GM19328 (cell line): ENCODE measurements at regions not wholly inside any gene's neighbourhood (a gene's known extent, or its start where the extent isn't known, plus 50 kb on each side); places are given as distances from the start of the nearest gene placed in this dataset.

Experiments used
- ATAC-seq: cut with Tn5 transposase; IDR thresholded peaks from one replicate; pipeline ENCODE4 v1.9.1; 2021; ENCODE audit warnings: mild to moderate bottlenecking, moderate library complexity; ENCODE audit not compliant: unreplicated experiment

DNA sequence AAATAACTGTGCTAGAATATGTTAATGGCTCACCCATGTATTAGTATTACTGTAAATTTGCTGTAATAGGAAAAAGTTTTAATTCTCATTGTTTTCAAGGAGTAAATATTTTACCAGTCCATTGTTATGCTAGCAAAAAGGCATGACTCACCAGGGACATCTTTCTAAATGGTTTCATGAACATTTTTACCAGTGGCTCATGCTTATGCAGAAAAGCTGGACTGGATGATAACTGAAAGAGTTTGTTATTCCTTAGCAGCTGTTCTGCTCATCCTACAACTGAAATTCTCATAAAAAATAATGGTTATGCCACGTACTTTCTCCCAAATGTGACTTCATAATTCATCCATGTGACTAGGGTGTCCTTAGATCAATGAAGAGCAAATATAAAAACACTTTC is 111.9 kb upstream of the PCDH18 start:
- ATAC-seq, result no peak

DNA sequence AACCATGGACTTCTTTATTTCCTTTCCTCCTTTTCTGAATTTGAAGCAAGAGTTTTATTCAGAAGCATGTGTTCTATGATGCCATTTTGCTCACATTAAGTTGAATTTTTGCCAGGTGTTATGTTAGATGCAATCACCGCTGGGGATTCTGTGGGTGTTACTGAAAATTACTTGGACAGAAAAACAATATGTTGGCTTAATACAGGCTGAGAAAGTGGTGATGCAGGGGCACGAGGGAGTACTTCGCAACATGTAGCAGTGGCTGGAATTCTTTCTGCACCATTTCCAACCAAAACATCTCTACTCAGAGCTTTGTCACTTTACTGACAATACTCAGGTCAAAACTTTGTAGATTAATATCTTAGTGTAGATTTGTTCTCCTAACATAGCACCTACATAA is 109.2 kb upstream of the PCDH18 start:
- no peak for ATAC-seq

GRCh38 chr4:137640838-137641158 is 108.5 kb upstream of the PCDH18 start:
- ATAC-seq, result no peak

DNA sequence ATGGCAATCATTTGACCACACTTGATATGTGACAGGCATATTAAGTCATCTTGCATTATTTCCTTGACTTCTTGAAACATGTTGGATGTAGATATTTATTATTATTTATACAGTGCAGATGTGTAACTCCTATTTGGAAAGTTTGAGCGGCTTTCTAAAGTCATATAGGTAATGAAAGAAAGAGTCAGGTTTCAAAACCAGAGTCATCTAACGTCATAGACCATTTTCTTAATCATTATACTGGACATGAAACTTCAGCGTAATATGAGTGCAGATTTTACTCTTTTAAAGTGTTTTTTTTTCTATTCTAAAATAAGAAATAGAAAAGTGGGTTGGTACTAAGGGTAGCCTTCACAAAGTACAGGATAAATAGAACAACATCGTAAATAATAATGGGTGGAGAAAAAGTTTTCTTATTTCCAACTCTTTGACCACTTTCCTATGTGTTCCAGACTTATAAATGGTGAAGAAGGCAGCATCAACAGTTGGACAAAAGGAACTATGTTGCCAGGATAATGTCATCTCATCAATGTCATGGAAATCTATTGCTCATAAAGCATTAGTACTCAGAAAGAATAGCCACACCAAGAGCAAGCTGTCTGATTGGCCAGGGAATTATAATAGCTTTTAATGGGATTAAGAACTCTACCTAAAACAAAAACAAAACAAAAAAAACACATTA is 108.0 kb upstream of the PCDH18 start:
- no peak for ATAC-seq

- ATAC-seq, result no peak
Measured at GRCh38 chr4:137638934-137639333, 106.6 kb upstream of the PCDH18 start.

- no peak for ATAC-seq
Measured at GRCh38 chr4:137635601-137636000, 103.3 kb upstream of the PCDH18 start.

- ATAC-seq, result no peak
Measured at GRCh38 chr4:137635108-137635507, 102.8 kb upstream of the PCDH18 start.

GRCh38 chr4:137632842-137633241 is 100.5 kb upstream of the PCDH18 start:
- no peak for ATAC-seq

GRCh38 chr4:137631605-137632004 is 99.3 kb upstream of the PCDH18 start:
- ATAC-seq, result no peak

- no peak for ATAC-seq
Measured at GRCh38 chr4:137630252-137630651, 98.0 kb upstream of the PCDH18 start.

GRCh38 chr4:137627739-137628460 is 95.6 kb upstream of the PCDH18 start:
- no peak for ATAC-seq

DNA sequence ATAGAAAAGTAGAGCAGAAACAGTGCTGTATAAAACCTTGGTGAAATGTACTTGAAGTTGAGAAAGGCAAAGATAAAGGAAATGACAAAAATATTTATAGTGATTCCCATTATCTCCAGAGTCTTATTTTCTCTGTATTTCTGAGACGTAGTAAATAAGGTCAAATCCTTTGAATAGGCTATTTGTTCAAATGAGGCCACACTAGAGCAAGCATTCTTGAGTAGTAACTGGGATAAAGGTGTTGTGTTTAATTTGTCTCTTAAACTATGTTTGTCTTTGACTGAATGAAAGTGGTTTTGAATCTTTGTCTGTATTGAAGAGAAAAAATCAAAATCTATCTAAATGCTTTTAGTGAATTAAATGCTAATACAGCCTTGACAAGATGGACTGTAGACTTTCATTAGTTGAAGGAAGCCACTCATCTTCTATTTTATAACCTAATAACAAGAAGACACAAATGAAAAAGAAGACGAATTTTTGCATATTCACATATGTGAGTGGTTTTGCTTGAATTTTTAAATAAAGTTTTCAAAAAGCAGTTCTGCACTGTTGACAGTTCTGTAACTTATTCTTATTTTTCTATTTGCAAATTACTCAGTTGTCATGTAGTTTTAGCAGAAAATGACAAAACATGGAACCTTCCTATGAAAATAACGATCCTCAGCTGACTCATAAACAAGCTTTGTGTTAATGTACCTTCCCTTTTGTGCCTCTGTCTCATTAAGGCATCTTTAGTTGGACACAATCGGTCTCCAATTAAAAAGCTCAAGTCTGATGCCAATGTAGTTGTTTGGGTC is 94.8 kb upstream of the PCDH18 start:
- ATAC-seq, result no peak

DNA sequence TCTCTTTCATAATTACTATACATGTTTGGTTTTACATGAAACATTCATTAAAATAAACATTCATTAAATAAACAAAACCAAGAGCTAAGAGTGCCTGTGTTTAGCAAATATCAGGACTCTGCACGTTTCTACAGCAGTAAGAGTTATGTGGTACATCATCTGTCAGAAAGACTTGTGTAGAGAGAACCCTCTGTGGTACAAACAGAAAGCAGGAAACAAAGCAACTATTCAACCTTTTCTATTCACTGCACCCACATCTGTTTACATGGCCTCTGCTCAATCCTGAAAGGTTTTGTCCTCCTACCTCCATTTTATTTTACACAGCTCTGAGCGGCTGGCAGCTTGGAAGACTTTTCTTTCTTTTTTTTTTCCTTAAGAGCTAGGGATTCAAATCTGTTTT is 90.7 kb upstream of the PCDH18 start:
- no peak for ATAC-seq

DNA sequence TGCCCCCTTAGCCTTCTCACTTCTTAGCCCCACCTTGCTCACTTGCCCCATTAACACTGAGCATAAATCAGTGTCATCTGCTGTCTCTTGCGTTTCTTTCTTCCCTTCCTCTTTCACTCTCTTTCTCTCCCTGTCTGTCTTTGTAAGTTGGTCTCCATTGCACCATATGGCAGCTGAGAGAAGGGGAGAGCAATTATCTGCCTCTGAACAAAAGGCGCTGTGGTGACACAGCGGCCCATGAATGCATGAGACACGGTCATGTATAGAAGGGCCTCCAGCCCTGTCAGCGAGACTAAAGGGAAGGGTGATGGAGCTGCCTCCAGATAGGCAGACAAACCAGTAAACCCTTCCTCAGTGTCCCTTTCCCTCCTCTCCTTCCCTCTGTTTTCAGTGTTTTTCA is 88.8 kb upstream of the PCDH18 start:
- no peak for ATAC-seq

DNA sequence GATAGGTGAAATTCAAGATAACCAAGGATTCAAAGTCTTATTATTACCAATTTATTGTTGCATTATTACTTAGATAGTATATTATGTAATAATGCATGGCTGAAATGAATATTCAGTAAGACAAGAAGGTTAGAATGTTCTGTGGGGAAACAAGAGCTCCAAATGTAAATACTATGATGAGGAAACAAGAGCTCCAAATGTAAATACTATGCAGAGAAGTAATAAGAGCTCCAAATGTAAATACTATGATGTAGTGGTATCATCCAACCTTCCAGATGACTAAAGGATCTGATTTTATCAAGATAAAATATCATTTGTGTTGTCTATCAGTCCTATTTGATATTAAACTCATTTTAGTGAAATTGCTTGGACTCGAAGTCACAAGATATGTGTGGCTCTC is 82.2 kb upstream of the PCDH18 start:
- no peak for ATAC-seq

DNA sequence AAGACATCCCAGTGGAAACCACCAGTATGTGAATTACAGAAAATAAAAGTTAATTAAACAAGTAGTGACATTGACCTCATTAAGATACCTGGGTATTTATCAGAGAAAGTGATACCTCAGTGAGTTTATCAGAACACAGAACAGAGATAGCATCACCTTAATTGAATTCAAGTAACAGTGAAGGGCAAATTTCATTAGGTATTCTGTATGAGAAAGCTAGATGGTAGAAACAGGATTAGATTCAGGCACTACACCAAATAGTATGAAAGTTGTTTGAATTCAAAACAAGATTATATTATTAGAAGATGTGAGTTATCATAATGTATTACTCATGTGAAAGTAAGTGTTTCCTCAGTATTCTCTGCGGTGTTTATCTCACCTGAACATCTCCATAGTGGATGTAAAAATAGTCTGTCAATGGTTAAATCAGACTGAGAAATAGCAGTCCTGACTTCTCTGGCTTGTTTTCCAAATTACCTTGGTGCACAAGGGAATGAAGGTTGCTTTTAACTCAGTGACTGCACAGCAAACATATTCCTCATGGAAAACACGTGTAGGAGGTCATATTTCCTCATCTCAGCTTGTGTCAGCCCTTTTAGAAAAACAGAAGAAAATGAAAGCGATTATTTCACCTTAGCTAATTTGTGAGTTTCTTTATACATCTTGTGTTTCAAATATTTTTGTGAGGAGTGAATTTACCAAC is 79.9 kb upstream of the PCDH18 start:
- ATAC-seq, result no peak

- no peak for ATAC-seq
Measured at GRCh38 chr4:137610960-137611359, 78.7 kb upstream of the PCDH18 start.

DNA sequence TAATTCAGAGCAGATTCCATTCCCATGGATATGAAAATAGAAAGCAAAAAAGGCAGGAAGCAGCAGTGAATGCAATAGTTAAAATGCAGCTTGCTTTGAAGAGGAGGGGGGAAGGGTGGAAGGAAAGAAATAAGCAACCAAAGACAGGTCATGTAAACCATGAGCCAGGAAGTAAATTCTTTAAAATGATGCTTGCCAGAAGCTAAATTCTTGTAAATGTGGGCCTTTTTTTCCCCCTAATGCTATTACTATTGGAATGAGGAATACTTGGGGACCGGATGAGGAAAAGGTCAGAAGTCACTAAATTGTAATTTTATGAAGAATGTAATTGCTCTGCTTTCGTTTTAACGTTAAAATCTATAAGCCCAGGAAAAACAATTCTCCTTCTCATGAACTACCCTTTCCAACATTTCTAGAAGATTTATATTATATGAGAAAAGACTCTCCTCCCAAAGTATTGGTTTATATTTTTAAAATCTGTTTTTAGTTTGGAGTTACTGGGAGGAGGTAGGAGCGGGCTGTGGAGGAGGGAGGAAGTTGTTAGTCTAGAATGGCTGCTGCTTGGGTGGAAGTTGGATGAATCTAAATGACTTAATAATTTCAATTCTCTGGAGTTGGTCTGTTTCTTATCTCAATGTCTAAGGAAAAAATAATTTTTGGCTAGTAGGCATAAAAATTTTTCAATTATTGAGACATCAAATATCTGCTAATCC is 77.6 kb upstream of the PCDH18 start:
- no peak for ATAC-seq

- no peak for ATAC-seq
Measured at GRCh38 chr4:137608085-137608484, 75.8 kb upstream of the PCDH18 start.

DNA sequence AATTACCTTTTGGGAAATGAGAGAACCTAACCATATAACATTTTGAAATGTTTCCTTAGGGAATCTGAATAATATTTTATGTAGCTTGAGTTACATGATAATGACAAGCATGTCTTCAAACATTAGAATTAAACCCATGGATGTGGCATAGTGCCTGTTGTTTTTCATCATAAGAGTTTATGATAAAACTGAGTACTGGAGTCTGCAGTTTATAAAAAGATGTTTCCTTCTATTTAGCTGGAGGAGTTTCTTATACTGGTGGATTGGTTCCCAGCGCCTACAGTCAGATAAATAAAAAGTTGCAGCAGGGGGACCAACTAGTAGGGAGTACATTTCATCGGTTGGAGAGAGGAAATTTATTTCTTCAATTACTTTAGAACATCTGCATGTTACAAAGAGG is 70.1 kb upstream of the PCDH18 start:
- no peak for ATAC-seq

DNA sequence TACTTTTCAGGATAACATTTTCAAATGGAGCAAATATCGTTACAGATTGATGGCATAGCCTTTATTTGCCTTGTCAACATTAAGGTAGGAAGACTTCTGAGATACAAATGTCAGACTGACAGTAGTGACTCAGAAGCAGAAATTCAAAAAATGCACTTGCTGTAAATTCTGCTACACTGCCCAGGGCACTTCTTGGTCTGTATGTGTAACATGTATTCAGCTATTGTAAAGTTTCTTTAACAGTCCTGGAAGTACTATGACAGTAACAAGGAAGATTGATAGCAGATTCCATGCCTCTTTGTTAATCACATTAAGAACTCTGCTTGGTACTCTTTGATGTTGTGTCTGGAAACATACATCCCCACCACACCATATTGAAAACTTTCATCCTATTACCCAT is 69.6 kb upstream of the PCDH18 start:
- no peak for ATAC-seq
